Left kidney (tissue), 1 donor: ENCODE measurements at regions not wholly inside any gene's neighbourhood (a gene's known extent, or its start where the extent isn't known, plus 50 kb on each side); places are given as distances from the start of the nearest gene placed in this dataset.

Experiments
- DNase-seq: peaks from one replicate; pipeline ENCODE4 v3.0.0-alpha.2; 2013

GRCh38 chr9:84589542-84589941, 80.0 kb upstream of the NTRK2 start:
- no peak for DNase-seq

DNA sequence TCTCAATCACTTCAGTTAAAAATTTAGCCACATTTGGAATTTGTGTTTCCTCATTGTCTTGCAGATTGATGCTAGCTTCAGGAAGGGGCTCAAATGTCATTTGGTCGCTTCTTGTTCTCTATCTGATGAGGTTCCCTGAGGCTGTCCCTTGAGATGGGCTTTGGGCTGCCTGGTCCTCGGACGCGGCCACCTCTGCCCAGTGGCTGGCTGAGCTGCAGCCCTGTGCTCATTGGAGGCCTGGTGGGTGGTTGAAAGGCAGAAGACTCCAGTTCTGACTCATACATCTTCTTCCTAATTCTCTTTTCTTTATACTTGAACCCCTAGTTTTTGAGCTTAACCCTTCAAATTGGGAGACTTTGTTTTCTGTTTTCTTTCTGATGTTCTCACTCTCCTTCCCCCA, 78.8 kb upstream of the NTRK2 start:
- DNase-seq: no peak

GRCh38 chr9:84592918-84593317, 76.6 kb upstream of the NTRK2 start:
- no peak for DNase-seq

GRCh38 chr9:84593352-84593751, 76.2 kb upstream of the NTRK2 start:
- no peak for DNase-seq

- DNase-seq: no peak
Measured at GRCh38 chr9:84597131-84597530, 72.4 kb upstream of the NTRK2 start.

GRCh38 chr9:84598921-84599636, 70.5 kb upstream of the NTRK2 start:
- DNase-seq: no peak

DNA sequence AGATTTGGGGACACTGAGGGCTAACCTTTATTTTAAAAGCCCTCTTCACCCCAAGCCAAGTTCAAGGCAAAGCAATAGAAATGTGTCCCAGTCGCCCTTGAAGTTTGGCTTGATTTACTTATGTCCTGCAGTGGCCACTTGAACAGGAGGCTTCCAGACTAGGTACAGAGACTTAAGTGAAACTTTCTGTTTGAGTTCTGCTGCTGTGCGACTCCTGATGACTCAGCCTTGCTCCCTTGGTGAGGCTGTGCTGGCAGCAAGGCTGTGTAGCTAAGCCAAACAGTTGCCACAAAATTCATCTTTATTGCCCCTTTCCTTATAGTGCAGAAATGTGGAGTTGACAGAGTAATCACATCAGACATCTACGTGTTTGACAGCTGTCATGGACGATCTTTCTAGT, 68.8 kb upstream of the NTRK2 start:
- DNase-seq: no peak

GRCh38 chr9:84604223-84604622, 65.3 kb upstream of the NTRK2 start:
- DNase-seq: no peak

DNA sequence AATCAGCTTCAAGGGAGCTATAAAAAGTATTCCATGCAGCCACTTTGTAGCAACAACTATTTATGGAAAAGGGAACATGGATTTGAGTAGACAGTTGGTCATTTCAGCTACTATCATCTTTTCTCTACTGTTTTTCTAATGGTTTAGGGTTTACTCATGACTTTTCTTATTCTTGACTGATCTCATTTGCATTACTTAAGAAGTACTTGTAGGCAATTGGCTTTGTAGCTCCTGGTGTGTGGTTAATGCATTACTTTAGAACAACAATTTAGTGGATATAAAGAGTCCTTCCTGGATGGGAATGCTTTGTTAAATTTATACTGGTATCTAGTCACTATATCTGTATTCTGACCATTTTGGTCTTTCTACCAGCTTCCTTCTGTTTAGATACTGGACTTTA, 59.8 kb upstream of the NTRK2 start:
- DNase-seq: no peak

GRCh38 chr9:84613431-84613830, 56.1 kb upstream of the NTRK2 start:
- DNase-seq: no peak

GRCh38 chr9:84615544-84615943, 54.0 kb upstream of the NTRK2 start:
- no peak for DNase-seq

GRCh38 chr9:84617411-84618029, 52.0 kb upstream of the NTRK2 start:
- no peak for DNase-seq
